ENCODE measurements at regions not wholly inside any gene's neighbourhood (a gene's known extent, or its start where the extent isn't known, plus 50 kb on each side); places are given as distances from the start of the nearest gene placed in this dataset.
"Not testable (repeated sequence)": the region's sequence is repeated elsewhere in the genome, so short reads cannot be mapped to it uniquely, and the experiment has no call there.

DNA sequence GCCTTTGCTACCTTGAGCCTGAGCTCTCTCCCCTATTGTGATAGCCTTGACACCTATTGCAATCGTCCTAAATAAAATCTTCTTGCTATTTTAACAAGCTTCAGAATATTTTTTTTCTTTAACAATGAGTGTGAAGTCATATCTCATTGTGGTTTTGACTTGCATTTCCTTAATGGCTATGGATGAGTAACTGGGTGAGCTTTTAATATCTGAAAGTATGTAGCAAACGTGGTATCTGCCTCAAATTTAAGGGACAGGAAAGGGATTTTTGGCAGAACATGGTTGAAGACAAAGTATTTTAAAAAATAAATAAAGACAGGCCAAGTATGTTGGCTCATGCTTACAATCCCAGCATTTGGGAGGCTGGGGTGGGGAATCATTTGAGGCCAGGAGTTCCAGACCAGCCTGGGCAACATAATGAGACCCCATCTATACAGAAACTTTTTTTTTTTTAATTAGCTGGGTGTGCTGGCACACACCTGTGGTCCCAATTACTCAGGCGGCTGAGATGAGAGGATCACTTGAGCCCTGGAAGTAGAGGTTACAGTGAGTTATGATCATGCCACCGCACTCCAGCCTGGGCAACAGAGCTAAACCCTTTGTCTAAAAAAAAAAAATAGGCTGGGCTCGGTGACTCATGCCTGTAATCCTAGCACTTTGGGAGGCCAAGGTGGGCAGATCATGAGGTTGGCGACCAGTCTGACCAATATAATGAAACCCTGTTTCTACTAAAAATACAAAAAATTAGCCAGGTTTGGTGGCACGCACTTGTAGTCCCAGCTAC is 319.3 kb upstream of the NRP1 start:
- no peaks in the 10 kb centered on the region for H3K36me3 ChIP-seq (ENCODE audit: control insufficient read depth, insufficient read depth, low read length)
- no peaks in the 10 kb centered on the region for H3K36me3 Mint-ChIP-seq (ENCODE audit: insufficient read depth, unreplicated experiment)
- no peaks in the 10 kb centered on the region for H3K27me3 ChIP-seq (replicated peaks; ENCODE audit: control insufficient read depth, insufficient read depth, low read length)
- H3K4me3 ChIP-seq (ENCODE audit: low read depth, low read length): no peak overlapping the region
- H3K27ac Mint-ChIP-seq (ENCODE audit: unreplicated experiment): no peak overlapping the region
- POLR2A ChIA-PET: no interaction called here
- H3K27me3 Mint-ChIP-seq (ENCODE audit: insufficient read depth, unreplicated experiment): no peaks in the 10 kb centered on the region
- DNase-seq: no peak
- TF ChIP-seq CTCF (IDR thresholded peaks at IDR 0.05; ENCODE audit: insufficient read depth in 1 of 2, low read depth in 1 of 2, low read length in 1 of 2, severe bottlenecking in 1 of 2, unreplicated experiment in 1 of 2): no peak
- no peaks in the 10 kb centered on the region for H3K4me1 Mint-ChIP-seq (ENCODE audit: low read depth, unreplicated experiment)
- peaks cover 22% of the 10 kb centered on the region for H3K9me3 Mint-ChIP-seq (ENCODE audit: unreplicated experiment)
- BruUV-seq (replicated peaks): no TSS peak
- CTCF ChIA-PET: no interaction called here
- no peak overlapping the region for H3K4me3 Mint-ChIP-seq (ENCODE audit: unreplicated experiment)
- H3K4me1 ChIP-seq: no peaks in the 10 kb centered on the region
- H3K9me3 ChIP-seq: no peaks in the 10 kb centered on the region
- intact Hi-C loops (cut with micrococcal nuclease; ENCODE audit: unreplicated experiment): no loop called here

DNA sequence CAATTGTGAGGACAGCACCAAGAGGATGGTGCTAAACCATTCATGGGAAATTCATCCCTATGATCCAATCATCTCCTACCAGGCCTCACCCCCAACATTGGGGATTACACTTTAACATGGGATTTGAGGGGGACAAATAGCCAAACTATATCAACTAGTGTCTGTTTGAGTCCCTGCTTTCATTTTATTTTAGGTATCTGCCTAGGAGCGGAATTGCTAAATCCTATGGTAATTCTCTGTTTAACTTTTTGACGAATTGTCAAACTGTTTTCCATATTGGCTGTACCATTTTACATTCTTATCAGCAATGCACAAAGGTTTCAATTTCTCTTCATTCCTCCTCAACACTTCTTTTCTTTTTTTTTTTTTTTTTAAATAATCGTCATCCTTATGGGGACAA is 318.4 kb upstream of the NRP1 start:
- H3K27me3 ChIP-seq (replicated peaks; ENCODE audit: control insufficient read depth, insufficient read depth, low read length): no peaks in the 10 kb centered on the region
- no peak for TF ChIP-seq CTCF (IDR thresholded peaks at IDR 0.05; ENCODE audit: insufficient read depth in 1 of 2, low read depth in 1 of 2, low read length in 1 of 2, severe bottlenecking in 1 of 2, unreplicated experiment in 1 of 2)
- no TSS peak for BruUV-seq (replicated peaks)
- no peak for DNase-seq
- Mint-ChIP-seq H3K27me3 (ENCODE audit: insufficient read depth, unreplicated experiment) (no peaks in the 10 kb centered on the region), H3K9me3 (ENCODE audit: unreplicated experiment) (peaks cover 31% of the 10 kb centered on the region), H3K27ac (ENCODE audit: unreplicated experiment) (no peak overlapping the region), H3K4me1 (ENCODE audit: low read depth, unreplicated experiment) (no peaks in the 10 kb centered on the region), H3K36me3 (ENCODE audit: insufficient read depth, unreplicated experiment) (no peaks in the 10 kb centered on the region), H3K4me3 (ENCODE audit: unreplicated experiment) (no peak overlapping the region)
- H3K9me3 ChIP-seq: no peaks in the 10 kb centered on the region
- ChIA-PET CTCF (no interaction called here), POLR2A (no interaction called here)
- no peaks in the 10 kb centered on the region for H3K36me3 ChIP-seq (ENCODE audit: control insufficient read depth, insufficient read depth, low read length)
- H3K4me3 ChIP-seq (ENCODE audit: low read depth, low read length): no peak overlapping the region
- intact Hi-C loops (cut with micrococcal nuclease; ENCODE audit: unreplicated experiment): no loop called here
- no peaks in the 10 kb centered on the region for H3K4me1 ChIP-seq

DNA sequence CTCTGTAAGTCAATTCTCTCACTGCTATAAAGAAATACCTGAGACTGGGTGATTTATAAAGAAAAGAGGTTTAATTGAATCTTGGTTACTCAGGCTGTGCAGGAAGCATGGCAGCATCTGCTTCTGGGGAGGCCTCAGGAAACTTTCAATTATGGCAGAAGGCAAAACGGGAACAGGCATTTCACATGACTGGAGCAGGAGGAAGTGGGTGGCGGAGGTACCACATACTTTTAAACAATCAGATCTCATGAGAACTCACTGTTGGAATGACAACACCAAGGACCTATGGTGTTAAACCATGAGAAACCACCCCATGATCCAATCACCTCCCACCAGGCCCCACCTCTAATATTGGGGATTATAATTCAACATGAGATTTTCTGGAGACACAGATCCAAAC is 315.7 kb upstream of the NRP1 start:
- BruUV-seq (replicated peaks); H3K4me1 Mint-ChIP-seq (ENCODE audit: low read depth, unreplicated experiment); DNase-seq; H3K9me3 ChIP-seq; H3K36me3 Mint-ChIP-seq (ENCODE audit: insufficient read depth, unreplicated experiment); H3K4me3 ChIP-seq (ENCODE audit: low read depth, low read length); H3K27ac Mint-ChIP-seq (ENCODE audit: unreplicated experiment); POLR2A ChIA-PET; H3K27me3 ChIP-seq (replicated peaks; ENCODE audit: control insufficient read depth, insufficient read depth, low read length); H3K27me3 Mint-ChIP-seq (ENCODE audit: insufficient read depth, unreplicated experiment); H3K4me1 ChIP-seq; H3K36me3 ChIP-seq (ENCODE audit: control insufficient read depth, insufficient read depth, low read length); CTCF ChIA-PET; intact Hi-C loops (cut with micrococcal nuclease; ENCODE audit: unreplicated experiment); H3K4me3 Mint-ChIP-seq (ENCODE audit: unreplicated experiment): not testable (repeated sequence)
- H3K9me3 Mint-ChIP-seq (ENCODE audit: unreplicated experiment): peaks cover 33% of the 10 kb centered on the region

Measured in Caco-2 (cell line).